SHP77 (cell line): ENCODE measurements at regions not wholly inside any gene's neighbourhood (a gene's known extent, or its start where the extent isn't known, plus 50 kb on each side); places are given as distances from the start of the nearest gene placed in this dataset.

Source experiments
- DNase-seq, 2 experiments: peaks; one replicate each; lab custom pipeline; 2025; lab: John Stamatoyannopoulos, UW

DNA sequence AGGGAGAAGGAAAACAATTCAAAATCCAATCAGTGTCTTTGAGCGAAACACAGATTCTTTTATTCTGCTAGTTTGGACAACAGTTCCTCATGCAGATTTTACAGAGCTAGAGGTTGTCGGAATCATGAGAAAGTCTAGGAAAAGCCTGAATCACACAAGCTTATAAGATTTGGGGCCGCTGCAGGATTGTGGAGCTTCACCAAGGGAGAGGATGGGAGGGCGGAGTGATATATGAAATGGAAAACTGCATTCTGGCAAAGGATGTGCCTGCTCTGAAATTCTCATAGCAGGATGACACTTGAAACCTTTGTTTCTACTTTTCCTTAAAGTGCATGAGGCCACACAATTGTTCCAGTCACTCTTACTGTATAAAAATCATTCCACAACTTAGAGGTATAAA, 134.3 kb downstream of the OR2K2 start:
- DNase-seq, result no peak

DNA sequence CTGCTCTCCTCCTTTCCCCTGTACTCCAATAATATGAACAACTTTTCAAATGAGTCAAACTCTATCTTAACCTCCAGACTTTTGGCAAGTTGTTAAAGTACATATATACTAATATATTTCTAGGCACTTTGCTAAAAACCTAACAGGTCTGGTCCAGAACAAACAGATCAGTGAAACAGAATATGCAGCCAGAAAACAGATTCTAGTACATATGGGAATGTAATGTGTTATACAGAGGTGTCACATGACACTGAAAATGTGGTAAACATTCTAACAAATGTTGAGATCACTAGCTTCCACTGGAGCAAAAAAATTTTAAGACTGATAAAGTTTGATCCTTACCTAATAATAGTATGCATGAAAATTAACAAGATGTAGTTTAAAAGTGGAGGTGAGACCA, 136.9 kb downstream of the OR2K2 start:
- no peak for DNase-seq

DNA sequence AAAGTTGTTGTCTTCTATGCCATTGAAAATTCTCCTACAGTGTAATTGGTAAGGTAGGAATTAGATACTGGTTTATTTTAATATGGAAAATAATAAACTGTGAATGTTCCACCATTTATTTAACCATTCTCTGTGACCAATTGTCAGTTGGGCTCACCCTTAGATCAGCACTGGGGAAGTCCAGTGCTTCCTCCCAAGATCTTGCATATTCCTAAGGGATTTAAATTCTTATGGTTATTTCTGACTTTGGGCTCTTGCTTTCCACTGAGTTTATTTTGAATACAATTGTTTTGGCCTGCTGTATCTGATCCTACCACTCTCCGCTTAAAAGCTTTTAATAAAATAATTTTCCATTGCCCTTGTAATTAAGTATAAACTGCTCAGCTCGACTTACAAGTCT, 137.4 kb downstream of the OR2K2 start:
- DNase-seq, result no peak

DNA sequence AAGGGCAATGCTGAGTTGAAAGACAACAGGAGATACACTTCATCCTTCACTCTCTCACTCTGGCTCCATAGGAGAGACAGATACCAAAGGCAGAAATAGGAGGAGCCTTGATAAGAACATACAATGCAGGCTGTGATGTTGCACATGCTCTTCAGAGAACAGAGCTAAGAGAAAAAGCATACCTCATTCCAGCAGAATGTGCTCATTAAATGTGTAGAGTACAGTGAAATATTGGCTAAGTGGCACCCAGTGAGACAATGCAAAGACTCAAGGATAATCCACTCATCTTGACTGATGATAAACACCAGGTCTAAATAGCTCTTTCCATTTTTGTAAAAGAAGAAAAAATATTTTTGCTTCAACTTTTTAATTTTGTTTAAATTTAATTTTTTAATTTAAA, 139.7 kb downstream of the OR2K2 start:
- DNase-seq, result no peak

DNA sequence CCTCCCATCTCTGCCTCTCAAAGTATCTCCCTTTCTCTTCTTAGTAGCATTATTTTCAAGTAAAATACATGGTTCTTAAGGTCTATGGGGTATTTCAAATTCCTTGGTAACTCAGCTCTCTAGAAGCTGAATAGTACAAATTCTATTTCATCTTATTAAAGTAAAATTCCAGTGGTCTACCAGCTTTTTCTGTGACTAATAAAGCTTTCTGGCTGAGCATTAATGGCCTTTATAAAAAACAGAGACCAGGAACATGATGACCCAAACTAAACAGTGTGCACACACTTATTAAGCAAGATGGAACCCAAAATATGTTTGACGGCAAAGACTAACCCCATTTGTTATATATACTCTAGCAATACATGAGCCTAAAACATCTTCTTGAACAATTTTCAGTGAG, 142.6 kb downstream of the OR2K2 start:
- DNase-seq, result no peak

DNA sequence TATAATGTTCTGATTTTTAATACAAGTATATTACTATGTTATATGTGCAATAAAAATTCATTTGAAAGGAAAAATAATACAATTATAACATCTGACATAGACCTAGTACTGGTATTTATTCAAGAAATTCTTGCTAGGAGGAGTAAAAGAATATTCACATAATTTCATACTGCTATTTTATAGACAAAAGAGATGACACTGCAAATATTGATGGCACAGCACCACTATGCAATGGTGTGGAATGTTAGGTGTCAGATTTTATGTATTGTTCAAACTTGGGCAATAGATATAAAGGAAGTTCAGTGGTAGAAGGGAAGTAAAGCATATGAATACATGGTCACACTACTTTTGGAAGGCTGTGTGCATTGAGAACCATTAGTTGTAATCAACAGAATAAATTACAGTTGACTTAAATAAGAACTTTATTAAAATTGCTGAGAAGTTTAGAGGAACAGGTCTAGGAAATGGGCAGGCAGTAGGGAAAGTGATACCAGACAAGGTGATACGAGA, 143.9 kb downstream of the OR2K2 start:
- DNase-seq, result no peak

DNA sequence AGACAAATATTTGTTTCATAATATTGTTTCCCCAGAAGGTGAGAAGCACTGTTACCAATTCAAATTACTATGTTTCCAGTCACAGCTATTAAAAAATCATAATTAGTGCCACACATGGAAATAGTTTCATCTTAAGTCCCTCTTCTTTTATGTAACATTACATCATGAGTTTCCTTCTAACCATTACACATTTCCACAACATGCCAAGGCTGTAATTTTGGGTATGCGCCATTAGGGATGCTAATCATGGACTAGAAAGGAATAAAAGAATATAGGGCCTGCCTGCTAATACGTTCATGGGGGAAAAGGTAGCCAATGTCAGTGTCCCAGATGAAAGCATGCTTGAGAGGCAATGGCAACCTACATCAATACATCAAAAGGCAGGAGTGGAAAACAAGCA, 142.5 kb upstream of the LPAR1 start:
- DNase-seq, result no peak

DNA sequence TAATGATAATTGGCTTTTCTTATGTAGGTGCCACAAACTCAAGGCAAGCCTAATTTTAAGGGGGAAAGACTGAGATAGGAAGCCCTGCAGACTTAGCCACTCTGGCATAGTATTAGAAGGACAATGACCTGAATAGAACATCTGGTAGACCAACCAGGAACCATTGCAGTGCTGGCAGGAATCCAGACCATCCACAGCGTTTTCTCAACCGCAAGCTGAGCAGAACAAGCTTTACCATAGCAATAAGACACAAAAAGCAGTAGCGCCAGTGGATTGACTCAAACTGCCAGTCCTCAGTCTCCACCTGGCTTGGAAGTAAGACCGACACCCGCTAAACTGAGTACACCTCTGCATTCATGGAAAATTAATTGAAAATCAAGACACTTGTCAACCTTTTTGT, 141.3 kb upstream of the LPAR1 start:
- DNase-seq, result peak; percentile 55 to 74

DNA sequence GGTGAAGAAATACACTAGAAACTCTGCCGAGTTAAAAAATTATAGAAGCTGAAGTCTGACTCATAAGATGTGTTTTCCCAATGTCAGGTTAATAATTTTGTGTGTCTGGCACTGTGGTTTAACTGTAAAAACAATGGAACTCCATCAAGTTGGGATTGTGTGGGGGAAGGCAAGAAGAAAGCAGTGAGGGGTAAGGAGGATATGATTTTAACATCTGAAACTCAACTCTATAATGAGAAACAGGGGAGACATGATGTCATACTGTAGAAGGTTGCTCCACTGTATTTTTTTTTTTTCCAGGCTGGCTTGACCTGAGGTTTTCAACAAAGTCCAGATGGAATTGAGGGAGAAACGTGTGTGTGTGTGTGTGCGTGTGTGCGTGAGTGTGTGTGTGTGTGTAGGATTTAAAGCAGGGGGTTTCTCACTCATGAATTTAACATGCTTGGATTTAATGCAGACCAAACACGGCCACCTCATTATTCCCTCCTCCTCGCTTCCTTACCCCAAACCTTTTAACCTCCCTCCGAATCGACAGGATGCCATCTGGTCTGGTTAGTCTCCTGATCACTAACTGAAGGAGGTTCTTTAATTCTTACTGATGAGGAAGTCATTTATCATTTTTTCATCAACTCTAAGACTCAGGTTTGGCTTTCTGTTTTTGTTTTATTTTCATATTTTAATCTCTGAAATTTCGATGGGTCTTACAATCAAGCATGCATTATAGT, 140.2 kb upstream of the LPAR1 start:
- DNase-seq, result peak; percentile 15 to 41

DNA sequence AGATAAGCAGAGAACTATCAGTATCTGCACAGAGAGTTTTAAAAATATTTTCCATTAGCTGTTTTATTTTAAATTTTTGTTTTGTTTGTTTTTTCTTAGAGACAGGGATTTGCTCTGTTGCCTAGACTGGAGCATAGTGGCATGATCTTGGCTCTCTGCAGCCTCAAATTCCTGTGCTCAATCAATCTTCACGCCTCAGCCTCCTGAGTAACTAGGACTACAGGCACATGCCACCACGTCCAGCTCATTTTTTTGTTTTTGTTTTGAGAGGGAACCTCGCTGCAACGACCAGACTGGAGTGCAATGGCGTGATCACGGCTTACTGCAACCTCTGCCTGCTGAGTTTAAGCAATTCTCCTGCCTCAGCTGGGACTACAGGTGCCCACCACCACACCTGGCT, 138.2 kb upstream of the LPAR1 start:
- no peak for DNase-seq

DNA sequence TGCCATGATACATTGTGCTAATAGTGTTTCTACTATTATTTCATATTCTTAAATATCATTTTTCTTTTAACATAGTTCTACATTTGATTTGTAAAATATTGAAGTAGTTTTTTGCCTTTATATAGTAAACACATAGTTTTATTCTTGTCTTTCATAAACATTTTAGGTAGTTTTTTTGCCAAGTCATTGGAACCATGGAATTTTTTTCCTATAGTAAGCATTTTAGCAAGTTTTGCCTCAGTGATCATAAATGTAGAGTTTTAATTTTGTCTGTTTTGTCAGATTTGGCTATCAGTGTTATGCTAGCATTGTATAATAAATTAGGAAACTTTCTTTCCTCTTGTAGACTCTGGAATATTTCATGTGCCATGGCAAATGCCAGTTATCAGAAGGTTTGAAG, 137.1 kb upstream of the LPAR1 start:
- no peak for DNase-seq

DNA sequence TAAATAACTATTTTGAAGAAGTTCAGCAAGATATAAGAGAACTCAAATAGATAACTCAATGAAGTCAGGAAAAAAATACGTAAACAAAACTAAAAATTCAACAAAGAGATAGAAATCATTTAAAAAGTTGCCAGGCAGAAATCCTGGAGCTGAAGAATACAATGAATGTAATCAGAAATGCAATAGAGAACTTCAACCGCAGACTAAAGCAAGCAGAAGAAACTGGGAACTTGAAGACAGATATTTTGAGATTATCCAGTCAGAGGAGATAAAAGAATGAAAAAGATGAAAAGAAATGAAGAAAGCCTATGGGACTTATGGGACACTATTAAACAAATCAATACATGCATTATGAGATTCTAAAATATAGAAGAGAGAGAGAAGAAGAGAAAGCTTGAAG, 129.1 kb upstream of the LPAR1 start:
- DNase-seq, result no peak

DNA sequence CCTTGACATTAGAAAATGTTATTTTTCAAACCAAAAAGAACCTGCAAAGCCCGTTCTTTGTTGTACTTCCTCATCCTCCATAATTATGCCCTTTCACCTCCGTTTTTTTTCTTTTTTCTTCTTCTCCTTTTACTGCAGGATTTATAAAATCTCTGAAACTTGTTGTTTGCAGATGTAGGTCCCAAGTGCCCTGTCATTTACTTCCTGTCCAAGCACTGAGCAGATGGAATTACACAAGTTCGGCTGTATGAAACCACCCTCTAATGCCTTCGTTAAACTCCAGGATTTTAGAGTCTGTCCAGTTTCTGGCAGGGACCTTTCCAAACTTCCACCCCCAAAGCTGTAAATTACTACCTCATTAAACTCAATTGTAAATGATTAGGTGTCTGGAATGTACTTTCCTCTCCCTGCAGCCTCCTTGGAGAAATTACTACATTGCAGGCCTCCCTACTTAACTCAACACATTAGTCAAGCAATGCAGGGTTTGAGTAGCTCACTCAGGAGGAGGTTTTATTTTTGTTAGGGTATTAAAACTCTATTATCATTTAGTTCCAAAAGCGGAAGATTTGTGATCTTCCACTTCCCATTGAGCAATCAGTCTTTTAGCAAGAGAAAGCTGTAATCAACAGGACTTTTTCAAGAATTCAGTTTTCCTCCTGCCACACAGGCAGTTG, 125.6 kb upstream of the LPAR1 start:
- DNase-seq, result no peak

DNA sequence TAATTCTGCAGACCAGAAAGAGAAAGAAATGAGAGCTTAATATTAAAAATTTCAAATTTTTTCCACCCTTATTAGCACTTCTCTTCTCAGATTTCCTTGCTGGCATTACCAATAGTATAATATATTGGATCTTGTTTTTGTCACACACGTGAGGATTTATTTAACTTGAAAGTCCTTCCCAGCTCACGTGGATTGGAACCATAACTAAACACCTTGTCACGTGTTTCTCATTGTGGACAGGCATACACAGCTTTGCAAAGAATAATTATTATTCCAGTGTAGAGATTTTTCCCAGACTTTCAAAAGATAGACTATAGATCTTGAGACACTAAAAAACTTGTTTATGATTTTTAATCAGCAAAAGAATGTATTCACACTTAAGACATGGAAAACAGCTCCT, 123.8 kb upstream of the LPAR1 start:
- DNase-seq, result no peak

DNA sequence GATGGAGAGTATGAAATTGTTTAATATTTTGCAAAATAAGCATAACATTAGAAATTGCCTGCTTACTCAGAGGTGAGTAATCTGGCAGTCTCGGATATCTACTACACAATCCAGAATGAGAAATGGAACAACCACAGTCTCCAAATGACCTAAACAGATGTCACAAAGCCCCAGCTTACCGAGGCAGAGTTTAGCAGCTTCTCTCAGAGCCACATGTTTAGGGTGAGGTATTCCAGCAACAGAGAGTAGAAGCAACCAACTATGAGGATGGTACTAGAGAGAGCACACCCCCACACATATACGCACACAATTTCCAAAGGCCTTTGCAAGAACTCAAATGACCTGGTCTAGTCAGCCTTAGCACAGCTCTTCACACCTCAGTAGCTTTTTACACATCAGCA, 122.7 kb upstream of the LPAR1 start:
- DNase-seq, result no peak

DNA sequence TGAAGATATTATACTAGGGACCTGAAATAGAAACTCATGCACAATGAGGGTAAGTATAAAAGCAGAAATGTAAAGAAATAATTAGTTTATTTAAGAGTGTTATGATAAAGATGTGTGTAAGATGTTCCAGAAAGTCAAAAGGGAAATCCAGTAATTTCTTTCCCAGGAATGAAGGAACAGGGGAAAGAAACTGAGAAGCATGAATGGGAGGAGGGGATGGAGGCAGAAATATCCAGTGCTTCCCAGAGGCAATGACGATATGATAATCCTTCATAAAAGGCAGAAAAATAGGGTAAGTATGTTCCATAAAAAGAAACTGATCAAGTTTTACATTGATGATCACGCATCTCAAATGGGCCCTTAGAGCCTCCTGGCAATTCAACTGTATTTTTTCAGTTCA, 120.7 kb upstream of the LPAR1 start:
- DNase-seq, result no peak

DNA sequence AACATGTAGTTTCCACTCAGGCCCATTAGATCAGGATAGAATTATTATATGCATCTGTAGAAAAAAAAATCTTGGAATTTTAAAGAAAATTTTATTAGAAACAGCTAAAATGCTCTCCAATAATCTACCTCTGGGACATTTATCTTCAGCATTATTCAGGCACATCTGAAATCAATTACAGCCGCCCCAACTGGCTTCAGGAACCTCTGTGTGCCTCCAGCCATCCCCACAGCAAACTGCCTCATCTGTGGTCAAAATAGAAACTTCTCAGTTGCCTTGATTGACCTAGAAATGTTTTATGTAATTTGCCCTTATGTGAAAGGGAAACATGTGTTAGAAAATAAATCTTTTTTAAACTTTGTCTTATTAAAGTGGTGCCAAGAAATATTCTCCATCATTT, 120.1 kb upstream of the LPAR1 start:
- no peak for DNase-seq

DNA sequence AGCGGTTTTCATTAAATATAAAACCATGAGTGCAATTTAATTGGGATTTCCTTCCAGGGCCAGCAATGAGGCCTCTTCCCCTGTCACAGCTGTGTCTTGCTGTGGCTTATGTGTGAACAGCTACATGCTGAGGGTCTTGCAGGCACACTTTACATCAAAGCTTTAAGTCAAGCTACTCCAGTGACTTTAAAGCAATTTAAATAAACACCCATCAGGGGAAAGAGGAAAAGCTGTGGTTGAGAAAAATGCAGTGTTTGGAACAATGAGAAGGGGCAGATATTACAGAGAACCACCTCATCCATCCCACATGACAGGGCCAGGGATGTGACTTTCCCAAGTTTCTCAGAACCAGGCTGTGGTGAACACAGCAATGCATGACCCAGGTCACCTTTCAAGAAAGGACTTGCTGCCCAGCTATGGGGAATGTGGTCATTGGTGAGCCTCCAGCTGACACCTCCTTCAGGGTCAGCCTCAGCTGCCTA, 115.9 kb upstream of the LPAR1 start:
- no peak for DNase-seq

DNA sequence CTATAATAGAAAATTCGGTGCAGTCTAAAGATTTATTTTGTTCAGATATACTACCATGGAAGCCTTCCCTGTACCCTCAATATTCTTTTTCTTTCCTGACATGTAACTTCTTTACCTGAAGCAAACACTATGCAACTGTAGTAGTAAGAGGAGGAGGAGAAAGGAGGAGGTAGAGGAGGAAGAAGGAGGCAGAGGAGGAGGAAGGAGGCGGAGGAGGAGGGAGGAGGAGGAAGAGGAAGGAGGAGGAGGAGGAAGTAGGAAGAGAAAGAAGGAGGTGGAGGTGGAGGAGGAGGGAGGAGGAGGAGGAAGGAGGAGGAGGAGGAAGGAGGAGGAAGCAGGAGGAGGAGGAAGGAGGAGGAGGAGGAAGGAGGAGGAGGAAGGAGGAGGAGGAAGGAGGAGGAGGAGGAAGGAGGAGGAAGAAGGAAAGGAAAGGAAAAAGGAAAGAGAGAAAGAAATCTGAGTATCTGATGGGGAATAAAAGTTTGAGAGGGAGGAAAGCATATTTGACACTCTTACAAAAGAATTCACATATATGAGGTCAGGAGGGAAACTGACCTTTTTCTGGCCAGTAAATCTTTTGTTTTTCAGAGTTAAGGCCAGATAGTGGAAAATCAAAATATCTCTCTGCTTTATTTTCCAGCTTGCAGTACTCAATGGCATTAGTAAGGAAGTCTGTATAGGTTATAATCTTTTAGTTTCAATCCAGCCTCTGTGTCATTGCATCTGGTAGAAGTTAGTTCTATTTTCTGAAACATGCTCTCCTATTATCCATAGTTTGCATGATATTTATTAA, 114.5 kb upstream of the LPAR1 start:
- DNase-seq, result no peak

DNA sequence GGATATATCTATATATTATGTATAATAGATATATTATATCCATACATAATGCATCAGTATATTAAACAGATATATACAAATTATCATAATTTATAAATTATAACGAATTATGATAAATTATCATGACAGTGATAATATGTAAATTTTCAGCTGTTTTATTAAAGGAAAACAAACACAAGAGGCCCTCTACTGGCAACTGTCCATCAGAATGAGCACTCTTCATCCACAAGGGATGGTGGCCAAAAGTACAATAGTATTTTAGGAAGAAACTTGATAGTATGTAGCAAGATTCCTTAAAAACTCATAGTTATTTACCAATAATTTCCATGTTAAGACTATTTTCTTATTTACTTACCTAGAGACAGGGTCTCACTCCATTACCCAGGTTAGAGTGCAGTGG, 113.3 kb upstream of the LPAR1 start:
- peak in 1 of 2 experiments; percentile 6 for DNase-seq

DNA sequence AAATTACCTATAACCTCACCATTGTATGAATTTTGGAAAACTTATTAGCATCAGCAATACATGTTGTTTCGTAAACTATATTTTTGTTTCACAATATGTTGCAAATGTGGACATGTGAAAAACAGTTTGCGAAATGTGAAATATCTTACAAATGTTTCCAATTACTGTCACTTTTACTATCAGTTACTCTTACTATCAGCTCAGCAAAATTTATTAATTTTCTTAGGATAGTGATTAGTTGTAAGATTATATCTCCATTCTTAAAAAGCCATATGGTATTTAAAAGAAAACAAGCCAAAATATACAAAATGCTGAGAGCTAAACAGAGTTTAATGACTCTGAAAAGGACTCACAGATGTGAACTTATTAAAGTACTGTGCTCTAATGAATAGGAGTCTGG, 111.9 kb upstream of the LPAR1 start:
- DNase-seq, result no peak

DNA sequence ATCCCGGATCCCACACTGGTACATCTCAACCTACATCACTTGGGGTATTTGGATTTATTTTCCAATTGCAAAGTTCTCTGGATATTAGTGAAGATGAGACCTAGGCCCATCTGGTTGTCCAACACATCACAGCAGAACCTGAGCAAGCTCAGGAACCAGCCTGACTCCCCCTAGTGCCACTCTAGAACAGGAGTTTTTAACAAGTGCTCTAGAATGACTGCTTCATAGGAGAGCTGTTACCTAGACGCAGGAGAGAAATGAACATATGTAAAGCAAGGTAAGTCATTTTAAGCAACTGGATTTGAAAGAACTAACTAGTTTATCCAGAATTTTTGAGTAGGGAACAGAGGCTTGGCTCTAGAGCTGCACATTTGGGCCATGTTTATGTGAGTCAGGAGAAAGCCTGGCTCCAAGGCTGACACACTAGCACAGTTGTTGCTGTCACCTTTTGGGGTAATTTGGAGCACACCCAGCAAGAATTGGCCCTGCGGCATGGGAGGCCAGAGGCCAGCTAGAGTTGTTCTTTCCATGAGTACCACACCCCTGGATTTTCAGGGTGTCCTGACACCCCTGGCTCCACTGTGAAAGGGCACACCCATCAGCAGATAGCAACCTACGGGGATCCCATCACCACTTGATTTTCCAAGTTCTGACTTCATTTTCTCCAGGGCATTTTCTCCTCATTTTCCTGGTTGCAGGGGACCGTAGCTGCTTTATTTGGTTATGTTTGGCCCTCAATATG, 110.9 kb upstream of the LPAR1 start:
- no peak for DNase-seq
